Fibroblast of lung (primary cell): ENCODE measurements at regions not wholly inside any gene's neighbourhood (a gene's known extent, or its start where the extent isn't known, plus 50 kb on each side); places are given as distances from the start of the nearest gene placed in this dataset.

Source experiments
- DNase-seq, 2 donors: peaks; one replicate each; pipeline versions ENCODE4 v3.0.0 to v3.0.0-alpha.2; 2010; ENCODE audit warnings: low read depth in 2 of 2
- H2AFZ ChIP-seq: 2 replicates; pipeline ENCODE4 v1.5.1; 2012; ENCODE audit warnings: low read length, control low read depth, inconsistent platforms
- H3K27ac ChIP-seq: 2 replicates; pipeline ENCODE4 v1.5.1; 2011; ENCODE audit warnings: low read length, control low read depth; ENCODE audit not compliant: insufficient read depth
- H3K27me3 ChIP-seq: 2 replicates; pipeline ENCODE4 v1.5.1; 2011; ENCODE audit warnings: mild to moderate bottlenecking, low read length; ENCODE audit not compliant: control insufficient read depth, insufficient read depth
- H3K36me3 ChIP-seq: 2 replicates; pipeline ENCODE4 v1.5.1; 2011; ENCODE audit warnings: low read length; ENCODE audit not compliant: control insufficient read depth, insufficient read depth
- H3K4me1 ChIP-seq: 2 replicates; pipeline ENCODE4 v1.5.1; 2011; ENCODE audit warnings: low read length; ENCODE audit not compliant: control insufficient read depth, insufficient read depth; ENCODE audit errors: extremely low read depth
- H3K4me2 ChIP-seq: 2 replicates; pipeline ENCODE4 v1.5.1; 2011; ENCODE audit warnings: low read length, control low read depth; ENCODE audit not compliant: insufficient read depth; ENCODE audit errors: extremely low read depth
- H3K4me3 ChIP-seq, 4 experiments: fragments of 200-600 bp in 1 of 4; sonication (generic) in 1 of 4; replicated peaks in 1 of 4; 2 replicates each; pipeline ENCODE4 v1.5.1; 2011 to 2016; ENCODE audit warnings: low read length in 4 of 4, low read depth in 3 of 4, mild to moderate bottlenecking in 3 of 4, control low read depth in 2 of 4, inconsistent platforms in 1 of 4, mixed read lengths in 1 of 4; ENCODE audit not compliant: insufficient read depth in 1 of 4; ENCODE audit errors: control extremely low read depth in 1 of 4
- H3K79me2 ChIP-seq: 2 replicates; pipeline ENCODE4 v1.5.1; 2012; ENCODE audit warnings: mild to moderate bottlenecking, low read length, inconsistent platforms; ENCODE audit not compliant: control insufficient read depth, insufficient read depth
- H3K9ac ChIP-seq: 2 replicates; pipeline ENCODE4 v1.5.1; 2011; ENCODE audit warnings: mild to moderate bottlenecking, low read length, control low read depth; ENCODE audit not compliant: insufficient read depth
- H3K9me3 ChIP-seq: 2 replicates; pipeline ENCODE4 v1.5.1; 2012; ENCODE audit warnings: low read depth, low read length; ENCODE audit not compliant: control insufficient read depth, insufficient read depth
- H4K20me1 ChIP-seq: 2 replicates; pipeline ENCODE4 v1.5.1; 2011; ENCODE audit warnings: low read length; ENCODE audit not compliant: control insufficient read depth, insufficient read depth; ENCODE audit errors: extremely low read depth
- EZH2 ChIP-seq: IDR thresholded peaks from 2 replicates; pipeline ENCODE4 v1.5.1; 2012; ENCODE audit warnings: low read length, control low read depth, mild to moderate bottlenecking; ENCODE audit errors: missing control alignments
- TF ChIP-seq, protein P1 (sequence below), 2 donors: IDR thresholded peaks in 1 of 2; conservative IDR thresholded peaks in 1 of 2; 1 replicate in 1 of 2; 2 replicates in 1 of 2; pipeline ENCODE4 v1.5.1; 2011 to 2012; ENCODE audit warnings: low read length in 2 of 2, control low read depth in 1 of 2, inconsistent platforms in 1 of 2, low read depth in 1 of 2, mild to moderate bottlenecking in 1 of 2

GRCh38 chr14:48805315-48805714 is 780.9 kb downstream of the RPS29 start:
- no peak overlapping the region for H2AFZ ChIP-seq
- H3K36me3 ChIP-seq: no peaks in the 10 kb centered on the region
- no peak overlapping the region for H3K4me2 ChIP-seq
- H3K9me3 ChIP-seq: no peaks in the 10 kb centered on the region
- H3K27ac ChIP-seq: no peak overlapping the region
- H3K4me3 ChIP-seq: no peak overlapping the region
- no peaks in the 10 kb centered on the region for H4K20me1 ChIP-seq
- H3K9ac ChIP-seq: no peak overlapping the region
- H3K4me1 ChIP-seq: no peaks in the 10 kb centered on the region
- no peaks in the 10 kb centered on the region for H3K27me3 ChIP-seq
- no peaks in the 10 kb centered on the region for H3K79me2 ChIP-seq
- DNase-seq: no peak
- TF ChIP-seq EZH2: no peak
- TF ChIP-seq, protein P1, sequence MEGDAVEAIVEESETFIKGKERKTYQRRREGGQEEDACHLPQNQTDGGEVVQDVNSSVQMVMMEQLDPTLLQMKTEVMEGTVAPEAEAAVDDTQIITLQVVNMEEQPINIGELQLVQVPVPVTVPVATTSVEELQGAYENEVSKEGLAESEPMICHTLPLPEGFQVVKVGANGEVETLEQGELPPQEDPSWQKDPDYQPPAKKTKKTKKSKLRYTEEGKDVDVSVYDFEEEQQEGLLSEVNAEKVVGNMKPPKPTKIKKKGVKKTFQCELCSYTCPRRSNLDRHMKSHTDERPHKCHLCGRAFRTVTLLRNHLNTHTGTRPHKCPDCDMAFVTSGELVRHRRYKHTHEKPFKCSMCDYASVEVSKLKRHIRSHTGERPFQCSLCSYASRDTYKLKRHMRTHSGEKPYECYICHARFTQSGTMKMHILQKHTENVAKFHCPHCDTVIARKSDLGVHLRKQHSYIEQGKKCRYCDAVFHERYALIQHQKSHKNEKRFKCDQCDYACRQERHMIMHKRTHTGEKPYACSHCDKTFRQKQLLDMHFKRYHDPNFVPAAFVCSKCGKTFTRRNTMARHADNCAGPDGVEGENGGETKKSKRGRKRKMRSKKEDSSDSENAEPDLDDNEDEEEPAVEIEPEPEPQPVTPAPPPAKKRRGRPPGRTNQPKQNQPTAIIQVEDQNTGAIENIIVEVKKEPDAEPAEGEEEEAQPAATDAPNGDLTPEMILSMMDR (conservative IDR thresholded peaks at IDR 0.05 in 1 of 2, IDR thresholded peaks at IDR 0.05 in 1 of 2; ENCODE audit: low read depth in 1 of 2, low read length in 2 of 2): no peak

DNA sequence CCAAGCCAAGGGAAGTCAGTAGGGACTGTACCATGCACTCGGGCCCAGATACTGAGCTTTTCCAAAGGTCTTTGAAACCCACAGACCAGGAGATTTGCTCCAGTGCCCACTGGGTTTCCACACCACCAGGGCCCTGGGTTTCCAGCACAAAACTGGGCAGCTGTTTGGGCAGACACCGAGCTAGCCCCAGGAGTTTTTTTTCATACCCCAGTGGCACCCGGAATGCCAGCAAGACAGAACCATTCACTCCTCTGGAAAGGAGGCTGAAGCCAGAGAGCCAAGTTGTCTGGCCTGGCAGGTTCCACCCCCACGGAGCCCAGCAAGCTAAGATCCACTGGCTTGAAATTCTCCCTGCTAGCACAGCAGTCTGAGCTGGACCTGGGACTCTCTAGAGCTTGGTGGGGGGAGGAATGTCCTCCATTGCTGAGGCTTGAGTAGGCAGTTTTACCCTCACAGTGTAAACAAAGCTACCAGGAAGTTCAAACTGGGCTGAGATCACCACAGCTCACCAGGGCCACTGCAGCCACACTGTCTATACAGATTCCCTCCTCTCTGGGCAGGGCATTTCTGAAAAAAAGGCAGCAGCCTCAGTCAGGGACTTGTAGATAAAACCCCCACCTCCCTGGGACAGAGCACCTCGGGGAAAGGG is 793.7 kb downstream of the RPS29 start:
- Histone ChIP-seq H3K4me3 (no peak overlapping the region), H4K20me1 (no peaks in the 10 kb centered on the region), H3K36me3 (no peaks in the 10 kb centered on the region), H3K27ac (no peak overlapping the region), H3K4me1 (no peaks in the 10 kb centered on the region), H3K27me3 (no peaks in the 10 kb centered on the region), H2AFZ (no peak overlapping the region), H3K4me2 (no peak overlapping the region), H3K79me2 (no peaks in the 10 kb centered on the region), H3K9ac (no peak overlapping the region), H3K9me3 (no peaks in the 10 kb centered on the region)
- peak in 1 of 2 donors; percentile 11 for DNase-seq
- TF ChIP-seq, protein P1 (conservative IDR thresholded peaks at IDR 0.05 in 1 of 2, IDR thresholded peaks at IDR 0.05 in 1 of 2; ENCODE audit: low read depth in 1 of 2, low read length in 2 of 2): no peak
- TF ChIP-seq EZH2: no peak

DNA sequence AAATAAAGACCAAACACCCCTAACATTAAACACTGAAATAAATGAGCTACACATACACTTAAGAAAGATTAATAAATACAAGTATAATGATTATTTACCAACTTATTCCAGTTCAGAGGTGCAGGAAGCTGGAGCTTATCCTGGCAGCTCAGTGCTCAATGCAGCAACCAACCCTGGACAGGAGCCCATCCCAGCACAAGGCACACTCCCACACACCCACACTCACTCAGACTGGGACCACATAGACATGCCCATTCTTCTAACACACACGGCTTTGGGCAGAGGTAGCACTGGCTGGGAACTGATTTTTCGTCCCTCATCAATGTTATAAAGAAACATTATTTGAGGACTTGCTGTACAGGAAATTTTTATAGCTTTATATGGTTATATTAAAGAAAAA is 797.4 kb downstream of the RPS29 start:
- Histone ChIP-seq H3K4me2 (no peak overlapping the region), H3K27me3 (no peaks in the 10 kb centered on the region), H3K36me3 (no peaks in the 10 kb centered on the region), H3K4me3 (no peak overlapping the region), H2AFZ (no peak overlapping the region), H3K79me2 (no peaks in the 10 kb centered on the region), H3K9me3 (no peaks in the 10 kb centered on the region), H3K9ac (no peak overlapping the region), H3K27ac (no peak overlapping the region), H3K4me1 (no peaks in the 10 kb centered on the region), H4K20me1 (no peaks in the 10 kb centered on the region)
- DNase-seq: no peak
- TF ChIP-seq EZH2: no peak
- TF ChIP-seq, protein P1 (conservative IDR thresholded peaks at IDR 0.05 in 1 of 2, IDR thresholded peaks at IDR 0.05 in 1 of 2; ENCODE audit: low read depth in 1 of 2, low read length in 2 of 2): no peak
